GM18498 (cell line): ENCODE measurements at regions not wholly inside any gene's neighbourhood (a gene's known extent, or its start where the extent isn't known, plus 50 kb on each side); places are given as distances from the start of the nearest gene placed in this dataset.

ENCODE experiments used
- ATAC-seq: cut with Tn5 transposase; IDR thresholded peaks from one replicate; pipeline ENCODE4 v1.9.1; 2021; ENCODE audit warnings: mild to moderate bottlenecking, moderate library complexity; ENCODE audit not compliant: unreplicated experiment

GRCh38 chr18:24972577-24972976 lies 379.4 kb downstream of the ZNF521 start:
- no peak for ATAC-seq

GRCh38 chr18:24974431-24974830 lies 377.5 kb downstream of the ZNF521 start:
- ATAC-seq: no peak

DNA sequence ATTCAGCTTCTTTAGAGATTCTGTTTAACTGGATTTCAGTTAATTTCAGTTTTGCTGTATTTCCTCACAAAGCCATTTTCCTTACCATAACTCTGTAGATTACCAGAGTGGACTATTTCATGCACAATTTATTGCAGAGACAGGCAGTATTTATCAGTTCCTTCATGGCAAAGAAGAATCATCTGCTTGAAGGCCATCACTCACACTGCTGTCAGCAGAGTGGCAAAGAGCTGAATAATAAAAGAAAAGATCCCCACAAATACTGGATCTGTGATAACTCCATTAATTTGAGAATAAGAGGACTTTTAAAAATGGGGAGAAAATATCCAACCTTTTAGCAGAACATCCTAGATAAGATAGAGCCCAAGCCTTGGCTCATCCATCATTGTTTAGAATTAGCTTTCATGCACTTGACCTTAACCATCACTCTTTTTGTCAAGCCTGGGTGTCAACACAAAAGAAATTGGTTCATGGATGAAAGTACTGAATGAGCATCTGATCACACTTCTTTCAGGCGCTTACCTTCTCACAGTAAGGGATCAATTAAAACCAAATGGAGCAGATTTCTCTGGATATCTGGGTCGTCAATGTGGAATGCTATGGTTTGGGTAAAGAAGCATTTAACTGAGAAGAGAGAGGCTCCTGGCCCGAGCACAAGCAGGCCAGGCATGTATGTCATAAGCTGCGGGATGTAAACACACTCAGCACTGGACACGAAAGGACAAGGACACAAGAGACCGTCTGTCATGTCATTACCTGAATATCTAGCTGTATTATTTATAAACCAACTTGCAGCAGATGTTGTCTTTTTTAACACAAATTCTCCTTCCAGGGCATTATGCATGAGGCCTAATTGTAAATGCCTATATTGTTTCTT lies 376.2 kb downstream of the ZNF521 start:
- ATAC-seq: no peak

DNA sequence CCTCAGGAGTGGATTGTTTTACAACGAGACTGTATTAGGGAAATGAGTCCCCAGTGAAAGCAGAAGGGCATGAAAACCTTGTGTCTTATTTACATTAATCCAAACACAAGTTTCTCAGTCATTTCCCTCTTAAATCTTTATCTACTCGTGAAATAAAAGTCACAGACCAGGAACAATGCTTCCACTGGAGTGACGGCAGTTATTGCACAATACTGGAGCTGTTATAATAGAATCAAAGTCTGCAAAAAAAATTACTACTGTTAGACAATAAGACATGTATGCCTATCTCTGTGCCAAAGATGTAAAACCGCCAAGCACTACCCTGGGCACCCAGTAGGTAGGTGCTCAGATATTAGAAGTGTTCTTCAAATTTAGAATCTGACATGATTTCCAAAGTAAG lies 375.5 kb downstream of the ZNF521 start:
- ATAC-seq: no peak

DNA sequence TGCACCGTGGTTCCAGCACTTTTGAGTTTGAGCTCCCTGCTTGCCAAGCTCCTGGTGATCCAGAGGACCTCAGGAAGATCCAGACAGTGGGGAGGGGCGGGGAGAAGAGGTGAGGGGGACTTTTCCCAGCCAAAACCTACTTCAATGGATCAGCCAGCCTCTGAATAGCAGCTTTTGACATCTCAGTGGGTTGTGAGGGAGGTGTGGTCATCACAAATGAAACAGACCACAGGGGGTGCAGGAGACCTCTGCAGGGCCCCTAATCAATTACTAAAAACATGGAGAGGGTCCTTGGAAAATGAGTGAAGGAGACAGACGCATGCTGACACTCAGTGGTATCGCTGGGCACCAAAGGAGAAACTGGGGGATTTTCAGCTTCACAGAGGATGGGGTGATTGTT lies 372.7 kb downstream of the ZNF521 start:
- ATAC-seq: no peak

DNA sequence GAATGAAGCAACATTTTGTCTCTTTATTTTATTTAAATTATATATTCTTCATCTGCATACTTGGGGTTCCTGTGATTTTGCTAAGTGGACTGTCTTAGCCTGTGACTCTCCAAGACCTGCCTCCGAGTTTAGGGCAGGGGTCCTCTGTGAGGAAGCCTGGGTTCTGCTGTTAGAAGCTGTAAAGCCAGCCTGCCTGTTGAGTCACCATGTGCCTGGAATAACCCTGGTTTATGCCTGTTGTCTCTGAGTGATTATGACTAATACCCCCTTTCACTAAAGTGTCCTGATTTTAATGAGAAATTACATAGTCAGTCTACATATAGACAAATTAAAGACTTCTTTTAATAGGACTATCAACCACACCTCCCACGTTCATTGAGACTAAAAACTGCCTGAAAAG lies 369.1 kb downstream of the ZNF521 start:
- no peak for ATAC-seq

GRCh38 chr18:24983566-24984139 lies 368.3 kb downstream of the ZNF521 start:
- no peak for ATAC-seq

DNA sequence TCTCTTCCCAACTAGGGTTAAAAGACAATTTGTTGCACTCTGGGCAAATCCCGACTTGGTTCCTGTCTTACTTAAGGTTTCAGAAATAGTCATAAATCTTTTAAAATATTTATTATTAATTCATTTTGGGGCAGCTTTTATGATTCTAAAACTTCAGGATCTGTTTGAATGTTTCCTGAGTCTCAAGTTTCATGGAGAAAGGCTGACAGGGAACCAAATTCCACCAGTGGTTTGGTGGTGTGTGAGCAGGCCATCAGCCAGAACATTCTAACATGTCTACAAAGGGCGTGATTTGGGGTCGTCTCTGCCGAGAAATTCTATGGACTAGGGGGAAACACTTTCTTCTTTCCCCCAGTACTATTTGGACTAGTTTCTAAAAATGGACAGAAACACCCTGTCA lies 366.4 kb downstream of the ZNF521 start:
- ATAC-seq: no peak

DNA sequence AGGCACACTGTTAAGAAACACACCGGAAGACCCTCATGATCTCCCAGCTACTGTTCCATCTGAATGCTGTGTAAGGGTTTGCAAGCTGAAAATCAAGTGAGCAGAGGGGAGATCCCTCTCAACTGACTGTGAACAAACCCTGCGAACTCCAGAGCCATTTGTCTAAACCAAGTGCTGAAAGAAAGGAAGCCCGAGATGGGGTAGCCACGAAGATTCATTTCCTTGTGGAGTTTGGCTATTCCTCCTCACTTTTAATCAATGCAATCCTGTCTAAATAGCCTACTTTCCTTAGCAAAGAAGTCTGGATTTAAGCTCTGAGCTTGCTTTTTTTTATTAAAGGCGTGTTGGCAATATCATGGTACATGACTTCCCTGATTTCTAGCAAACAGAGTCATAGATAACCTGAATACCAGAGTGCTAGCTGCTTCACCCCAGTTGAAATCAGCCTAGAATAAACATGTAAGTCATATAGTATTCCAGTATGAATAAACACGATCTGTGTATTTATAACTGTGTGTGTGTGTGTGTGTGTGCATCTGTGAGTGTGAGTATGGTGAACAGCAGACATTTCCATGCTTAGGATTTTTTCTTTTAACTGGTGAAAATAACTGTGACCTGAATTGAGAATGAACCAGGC lies 365.2 kb downstream of the ZNF521 start:
- no peak for ATAC-seq

GRCh38 chr18:24987303-24988252 lies 364.4 kb downstream of the ZNF521 start:
- ATAC-seq: no peak

- no peak for ATAC-seq
These were observed 363.6 kb downstream of the ZNF521 start for GRCh38 chr18:24988253-24988840.

DNA sequence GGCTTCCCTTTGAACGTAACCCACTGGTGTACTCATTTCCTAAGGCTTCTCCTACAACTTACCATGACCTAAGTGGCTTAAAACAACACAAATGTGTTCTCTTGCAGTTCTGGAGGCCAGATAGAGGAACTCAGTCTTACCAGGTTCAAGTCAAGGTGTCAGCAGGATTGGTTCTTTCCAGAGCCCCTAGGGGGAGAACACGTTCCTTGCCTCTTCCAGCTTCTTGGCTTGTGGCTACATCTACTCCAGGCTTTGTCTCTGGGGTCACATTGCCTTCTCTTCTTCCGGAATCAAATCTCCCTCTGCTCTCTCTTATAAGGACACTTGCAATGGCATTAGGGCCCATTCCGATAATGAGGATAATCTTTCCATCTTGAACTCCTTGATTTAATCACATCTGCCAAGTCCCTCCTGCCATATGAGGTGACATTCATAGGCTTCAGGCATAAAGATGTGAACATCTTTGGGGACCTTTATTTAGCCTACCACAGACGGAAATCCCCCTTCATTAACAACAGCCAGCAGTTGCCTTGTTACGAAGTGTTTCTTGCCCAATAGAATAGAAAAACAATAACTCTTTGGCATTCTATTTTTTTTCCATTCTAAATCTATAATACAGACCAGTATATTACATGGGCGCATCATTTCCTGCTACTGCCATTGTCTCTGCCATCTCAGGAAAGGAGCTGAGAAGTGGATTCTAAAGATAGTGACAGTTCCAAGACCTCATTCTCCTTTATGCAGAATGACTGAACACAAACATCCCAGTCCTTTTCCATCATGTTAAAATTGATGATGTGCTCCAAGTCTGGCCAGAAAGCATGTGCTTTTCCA lies 362.0 kb downstream of the ZNF521 start:
- no peak for ATAC-seq

DNA sequence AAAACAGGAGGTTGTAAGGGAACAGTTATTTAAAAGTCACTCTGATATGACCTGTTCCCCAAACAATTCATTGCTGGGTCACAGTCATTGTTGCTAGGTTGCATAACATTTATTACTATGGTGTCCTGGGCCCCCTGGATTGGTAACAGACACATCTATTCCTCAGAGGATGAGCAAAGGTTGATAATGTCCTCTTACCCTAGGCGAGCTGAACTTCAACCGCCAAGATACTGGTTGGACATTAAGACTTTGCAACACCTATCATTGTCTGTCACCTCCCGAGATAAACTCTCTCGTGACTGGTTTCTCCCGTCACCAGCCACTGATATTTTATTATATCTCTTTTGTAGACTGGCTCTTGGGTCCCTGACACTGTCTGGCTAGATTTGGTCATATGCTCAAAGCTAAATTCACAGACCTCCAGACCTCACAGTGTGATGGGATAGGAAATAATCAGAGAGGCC lies 361.3 kb downstream of the ZNF521 start:
- no peak for ATAC-seq

GRCh38 chr18:24991141-24992060 lies 360.6 kb downstream of the ZNF521 start:
- no peak for ATAC-seq

GRCh38 chr18:24992491-24992890 lies 359.5 kb downstream of the ZNF521 start:
- no peak for ATAC-seq

DNA sequence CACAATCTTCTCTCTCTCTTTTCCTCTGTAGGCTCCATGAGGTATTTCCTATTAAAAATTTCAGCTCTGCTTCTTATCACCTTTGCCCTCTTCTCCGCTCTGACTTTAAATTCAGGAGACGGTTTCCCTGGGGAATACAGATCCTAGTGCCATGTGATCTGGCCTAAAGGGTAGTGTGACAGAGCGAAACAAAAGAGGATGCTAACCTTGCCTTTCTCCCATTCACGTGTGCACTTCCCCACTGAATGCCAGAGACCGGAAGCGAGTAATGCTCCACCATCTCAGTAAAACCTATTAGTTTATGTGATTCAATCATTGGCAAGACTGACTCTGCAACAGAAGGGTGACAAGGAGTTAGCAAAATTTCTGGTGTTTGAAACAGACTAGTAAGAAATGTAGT lies 358.3 kb downstream of the ZNF521 start:
- no peak for ATAC-seq

DNA sequence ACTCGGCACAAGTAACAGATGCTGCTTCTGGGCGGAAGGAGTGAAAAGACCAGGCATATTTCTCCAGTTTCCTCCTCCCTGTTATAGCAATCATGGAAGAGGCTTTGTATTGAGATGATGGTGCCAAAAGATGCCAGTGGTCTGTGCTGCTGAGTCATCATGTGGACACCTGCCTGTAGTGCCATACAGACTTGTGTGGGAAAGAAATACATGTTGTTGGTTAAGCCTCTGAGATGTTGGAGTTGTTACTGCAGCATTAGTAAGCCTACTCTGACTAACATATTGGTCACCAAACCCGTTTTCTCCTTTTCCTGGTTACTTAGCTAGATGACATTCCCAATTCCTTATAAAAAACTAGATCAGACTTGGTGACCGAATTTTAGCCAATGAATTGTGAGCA lies 356.9 kb downstream of the ZNF521 start:
- no peak for ATAC-seq

DNA sequence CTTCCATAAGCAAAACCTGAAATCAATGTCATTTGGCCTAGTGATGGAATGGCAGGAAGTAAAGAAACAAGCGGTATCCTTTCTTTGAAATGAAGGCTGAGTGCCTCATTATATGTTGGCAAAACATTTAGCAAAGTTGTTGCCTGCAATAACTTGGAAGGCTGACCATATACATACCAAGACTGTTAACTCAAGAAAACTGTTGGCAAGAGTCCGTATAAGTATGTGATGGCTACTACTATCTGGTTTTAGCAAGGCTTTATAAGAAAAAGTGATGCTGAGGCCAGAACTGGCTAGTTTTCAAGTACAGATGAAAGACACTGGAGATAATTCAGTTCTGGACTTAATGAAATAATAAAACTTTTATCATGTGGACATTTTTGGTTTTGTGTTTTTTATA lies 356.2 kb downstream of the ZNF521 start:
- ATAC-seq: no peak
